ENCODE measurements at regions not wholly inside any gene's neighbourhood (a gene's known extent, or its start where the extent isn't known, plus 50 kb on each side); places are given as distances from the start of the nearest gene placed in this dataset.
"Not testable (repeated sequence)": the region's sequence is repeated elsewhere in the genome, so short reads cannot be mapped to it uniquely, and the experiment has no call there.

DNA sequence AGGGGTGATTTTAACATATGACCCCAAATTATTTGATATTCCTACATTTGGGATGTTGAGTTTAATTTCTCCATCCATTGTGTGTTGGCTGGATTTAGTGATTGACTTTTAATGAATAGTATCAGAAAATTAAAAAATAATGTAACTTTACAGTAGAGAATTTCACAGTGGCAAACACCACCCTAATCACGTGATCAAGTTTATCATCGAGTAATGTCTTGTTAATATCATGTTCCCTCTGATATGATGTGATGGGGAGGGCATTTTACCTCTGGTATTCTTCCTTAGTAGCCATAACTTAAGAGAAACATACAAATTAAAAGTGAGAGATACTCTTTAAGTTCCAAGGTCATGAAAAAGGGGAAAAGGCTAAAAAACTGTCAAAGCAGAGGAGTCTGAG lies 602.0 kb upstream of the CELF4 start:
- H3K36me3 ChIP-seq (ENCODE audit: insufficient read depth, low read length), result no peaks in the 10 kb centered on the region
- Mint-ChIP-seq H3K27ac (no peak overlapping the region), H3K4me1 (no peaks in the 10 kb centered on the region), H3K4me3 (no peak overlapping the region), H3K27me3 (no peaks in the 10 kb centered on the region), H3K36me3 (no peaks in the 10 kb centered on the region), H3K9me3 (peaks cover 0 to 5% (median 0%) of the 10 kb centered on the region in 8 donors)
- H3K27me3 ChIP-seq (ENCODE audit: insufficient read depth, low read length), result no peaks in the 10 kb centered on the region
- ChIA-PET CTCF (ENCODE audit: partially characterized antibody) (no interaction called here), POLR2A (ENCODE audit: partially characterized antibody) (no interaction called here)
- H3K4me1 ChIP-seq (ENCODE audit: insufficient read depth, low read length), result no peaks in the 10 kb centered on the region
- H3K27ac ChIP-seq (ENCODE audit: low read depth, low read length), result no peak overlapping the region
- no peak for DNase-seq
- no peak overlapping the region for H3K4me3 ChIP-seq (ENCODE audit: low read length in 2 of 2)
- intact Hi-C loops (cut with micrococcal nuclease), result no loop called here
- H3K9me3 ChIP-seq (ENCODE audit: control insufficient read depth in 1 of 2, low read length in 2 of 2), result no peaks in the 10 kb centered on the region

DNA sequence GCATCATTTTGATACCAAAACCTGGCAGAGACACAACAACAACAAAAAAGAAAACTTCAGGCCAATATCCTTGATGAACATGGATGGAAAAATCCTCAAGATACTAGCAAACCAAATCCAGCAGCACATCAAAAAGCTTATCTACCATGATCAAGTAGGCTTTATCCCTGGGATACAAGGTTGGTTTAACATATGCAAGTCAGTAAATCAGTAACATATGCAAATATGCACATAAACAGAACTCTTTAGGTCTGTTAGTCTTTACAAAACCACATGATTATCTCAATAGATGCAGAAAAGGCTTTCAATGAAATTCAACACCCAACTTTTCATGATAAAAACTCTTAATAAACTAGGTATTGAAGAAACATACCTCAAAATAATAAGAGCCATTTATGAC lies 587.5 kb upstream of the CELF4 start:
- H3K27me3 ChIP-seq (ENCODE audit: insufficient read depth, low read length); H3K4me3 Mint-ChIP-seq; H3K9me3 ChIP-seq (ENCODE audit: control insufficient read depth in 1 of 2, low read length in 2 of 2); H3K36me3 ChIP-seq (ENCODE audit: insufficient read depth, low read length); H3K4me3 ChIP-seq (ENCODE audit: low read length in 2 of 2); H3K36me3 Mint-ChIP-seq; POLR2A ChIA-PET (ENCODE audit: partially characterized antibody); DNase-seq; H3K27ac Mint-ChIP-seq; H3K27me3 Mint-ChIP-seq; intact Hi-C loops (cut with micrococcal nuclease); H3K27ac ChIP-seq (ENCODE audit: low read depth, low read length); H3K4me1 Mint-ChIP-seq; H3K4me1 ChIP-seq (ENCODE audit: insufficient read depth, low read length); CTCF ChIA-PET (ENCODE audit: partially characterized antibody): not testable (repeated sequence)
- peaks cover 0 to 25% (median 16%) of the 10 kb centered on the region in 8 donors for H3K9me3 Mint-ChIP-seq

DNA sequence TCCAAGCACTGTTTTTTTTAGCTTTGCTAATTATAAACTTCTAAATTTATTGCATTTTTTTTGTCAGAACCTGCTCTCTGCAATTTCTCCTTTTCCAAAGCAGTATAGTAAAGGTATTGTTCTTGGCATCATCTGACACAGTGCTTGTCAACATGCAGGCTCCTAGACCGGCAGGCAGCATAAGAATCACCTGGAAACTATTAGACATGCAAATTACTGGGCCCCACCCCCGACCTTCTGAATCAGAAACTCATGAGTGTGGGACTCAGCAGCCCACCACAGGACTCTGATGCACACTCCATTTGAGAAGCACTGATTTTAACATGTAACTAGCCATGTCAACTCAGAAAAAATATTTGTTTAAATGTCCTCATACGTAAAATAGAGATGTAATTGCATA lies 551.1 kb upstream of the CELF4 start:
- H3K4me1 ChIP-seq (ENCODE audit: insufficient read depth, low read length), result no peaks in the 10 kb centered on the region
- H3K36me3 ChIP-seq (ENCODE audit: insufficient read depth, low read length), result no peaks in the 10 kb centered on the region
- no peaks in the 10 kb centered on the region for H3K4me1 Mint-ChIP-seq
- DNase-seq, result peak in 1 of 5 donors; percentile 35
- no peaks in the 10 kb centered on the region for H3K27me3 Mint-ChIP-seq
- no peaks in the 10 kb centered on the region for H3K9me3 ChIP-seq (ENCODE audit: control insufficient read depth in 1 of 2, low read length in 2 of 2)
- no peak overlapping the region for H3K27ac Mint-ChIP-seq
- H3K36me3 Mint-ChIP-seq, result no peaks in the 10 kb centered on the region
- no peaks in the 10 kb centered on the region for H3K27me3 ChIP-seq (ENCODE audit: insufficient read depth, low read length)
- H3K9me3 Mint-ChIP-seq, result peaks cover 0 to 10% (median 2%) of the 10 kb centered on the region in 8 donors
- CTCF ChIA-PET (ENCODE audit: partially characterized antibody), result no interaction called here
- H3K27ac ChIP-seq (ENCODE audit: low read depth, low read length), result no peak overlapping the region
- no peak overlapping the region for H3K4me3 Mint-ChIP-seq
- POLR2A ChIA-PET (ENCODE audit: partially characterized antibody), result no interaction called here
- intact Hi-C loops (cut with micrococcal nuclease), result no loop called here
- no peak overlapping the region for H3K4me3 ChIP-seq (ENCODE audit: low read length in 2 of 2)

DNA sequence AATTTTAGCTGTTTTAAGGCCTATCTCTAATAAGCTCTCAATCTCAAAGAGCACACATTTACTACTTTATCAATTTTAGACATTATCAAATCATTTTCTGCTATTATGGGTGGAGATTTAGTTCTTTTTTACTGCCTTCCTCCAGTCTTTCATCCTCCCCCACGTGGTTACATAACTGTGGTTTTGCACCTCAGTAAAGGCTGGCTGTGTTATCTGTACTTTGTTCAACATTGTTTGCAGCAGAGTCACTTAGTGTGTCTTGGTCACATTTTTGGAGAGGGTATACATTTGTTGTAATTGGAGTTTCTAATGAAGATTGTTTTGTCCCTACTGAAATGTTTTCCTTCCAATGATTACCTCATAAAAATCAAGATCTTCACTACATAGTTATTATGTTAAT lies 549.6 kb upstream of the CELF4 start:
- H3K4me3 Mint-ChIP-seq, result no peak overlapping the region
- peaks cover 0 to 17% (median 6%) of the 10 kb centered on the region in 8 donors for H3K9me3 Mint-ChIP-seq
- no peaks in the 10 kb centered on the region for H3K27me3 ChIP-seq (ENCODE audit: insufficient read depth, low read length)
- H3K4me1 Mint-ChIP-seq, result no peaks in the 10 kb centered on the region
- intact Hi-C loops (cut with micrococcal nuclease), result no loop called here
- no peaks in the 10 kb centered on the region for H3K36me3 ChIP-seq (ENCODE audit: insufficient read depth, low read length)
- H3K27ac ChIP-seq (ENCODE audit: low read depth, low read length), result no peak overlapping the region
- DNase-seq, result no peak
- H3K4me3 ChIP-seq (ENCODE audit: low read length in 2 of 2), result no peak overlapping the region
- ChIA-PET CTCF (ENCODE audit: partially characterized antibody) (no interaction called here), POLR2A (ENCODE audit: partially characterized antibody) (no interaction called here)
- H3K27me3 Mint-ChIP-seq, result no peaks in the 10 kb centered on the region
- no peaks in the 10 kb centered on the region for H3K36me3 Mint-ChIP-seq
- H3K27ac Mint-ChIP-seq, result no peak overlapping the region
- H3K4me1 ChIP-seq (ENCODE audit: insufficient read depth, low read length), result no peaks in the 10 kb centered on the region
- H3K9me3 ChIP-seq (ENCODE audit: control insufficient read depth in 1 of 2, low read length in 2 of 2), result no peaks in the 10 kb centered on the region

DNA sequence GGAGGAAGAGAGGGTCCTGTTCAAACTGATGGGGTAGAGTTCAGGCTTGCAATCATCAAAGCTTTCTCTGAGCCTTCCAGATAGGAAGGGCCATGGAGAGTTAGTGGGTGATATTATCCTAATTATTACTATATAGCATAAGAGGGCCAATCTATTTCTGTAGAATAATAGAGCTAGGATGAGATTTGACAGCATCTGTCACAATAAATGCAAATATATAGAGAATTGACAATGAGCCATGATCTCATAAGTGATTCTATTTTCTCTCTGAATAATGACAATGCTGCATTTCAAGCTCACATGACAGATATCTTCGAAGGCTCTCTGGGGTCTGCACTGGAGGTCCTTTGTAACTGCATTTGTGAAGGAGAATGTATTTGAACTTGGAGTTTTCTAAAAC lies 521.9 kb upstream of the CELF4 start:
- no peaks in the 10 kb centered on the region for H3K27me3 ChIP-seq (ENCODE audit: insufficient read depth, low read length)
- ChIA-PET CTCF (ENCODE audit: partially characterized antibody) (no interaction called here), POLR2A (ENCODE audit: partially characterized antibody) (no interaction called here)
- no peak for DNase-seq
- H3K27ac ChIP-seq (ENCODE audit: low read depth, low read length), result no peak overlapping the region
- intact Hi-C loops (cut with micrococcal nuclease), result no loop called here
- Mint-ChIP-seq H3K4me1 (no peaks in the 10 kb centered on the region), H3K27me3 (no peaks in the 10 kb centered on the region), H3K27ac (no peak overlapping the region), H3K9me3 (peaks cover 0 to 5% (median 0%) of the 10 kb centered on the region in 8 donors), H3K4me3 (no peak overlapping the region), H3K36me3 (no peaks in the 10 kb centered on the region)
- H3K4me3 ChIP-seq (ENCODE audit: low read length in 2 of 2), result no peak overlapping the region
- H3K4me1 ChIP-seq (ENCODE audit: insufficient read depth, low read length), result no peaks in the 10 kb centered on the region
- H3K36me3 ChIP-seq (ENCODE audit: insufficient read depth, low read length), result no peaks in the 10 kb centered on the region
- no peaks in the 10 kb centered on the region for H3K9me3 ChIP-seq (ENCODE audit: control insufficient read depth in 1 of 2, low read length in 2 of 2)

DNA sequence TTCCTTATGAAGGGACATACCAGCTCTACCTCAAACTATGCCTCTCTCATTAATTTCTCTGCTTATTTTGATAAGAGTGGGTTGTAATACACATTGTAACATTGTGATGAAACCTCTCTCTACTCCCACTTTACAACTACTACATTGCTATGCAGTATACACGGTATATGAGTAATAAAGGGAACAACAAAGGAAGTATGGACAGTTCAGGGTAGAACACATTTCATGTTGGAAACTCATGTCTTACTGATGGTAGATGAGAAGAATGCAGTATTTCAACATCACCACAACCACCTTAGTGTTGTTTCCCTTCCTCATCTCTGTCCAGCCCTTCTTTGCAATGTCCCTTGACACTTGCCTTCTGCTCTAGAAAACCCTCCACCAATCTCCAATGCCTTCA lies 515.9 kb upstream of the CELF4 start:
- CTCF ChIA-PET (ENCODE audit: partially characterized antibody), result no interaction called here
- no peaks in the 10 kb centered on the region for H3K27me3 ChIP-seq (ENCODE audit: insufficient read depth, low read length)
- H3K4me1 Mint-ChIP-seq, result no peaks in the 10 kb centered on the region
- no peak overlapping the region for H3K27ac Mint-ChIP-seq
- no peaks in the 10 kb centered on the region for H3K4me1 ChIP-seq (ENCODE audit: insufficient read depth, low read length)
- H3K36me3 Mint-ChIP-seq, result no peaks in the 10 kb centered on the region
- no peaks in the 10 kb centered on the region for H3K27me3 Mint-ChIP-seq
- no peaks in the 10 kb centered on the region for H3K36me3 ChIP-seq (ENCODE audit: insufficient read depth, low read length)
- peaks cover 0 to 18% (median 3%) of the 10 kb centered on the region in 8 donors for H3K9me3 Mint-ChIP-seq
- H3K4me3 ChIP-seq (ENCODE audit: low read length in 2 of 2), result no peak overlapping the region
- POLR2A ChIA-PET (ENCODE audit: partially characterized antibody), result no interaction called here
- H3K27ac ChIP-seq (ENCODE audit: low read depth, low read length), result no peak overlapping the region
- intact Hi-C loops (cut with micrococcal nuclease), result no loop called here
- no peaks in the 10 kb centered on the region for H3K9me3 ChIP-seq (ENCODE audit: control insufficient read depth in 1 of 2, low read length in 2 of 2)
- DNase-seq, result no peak
- no peak overlapping the region for H3K4me3 Mint-ChIP-seq

DNA sequence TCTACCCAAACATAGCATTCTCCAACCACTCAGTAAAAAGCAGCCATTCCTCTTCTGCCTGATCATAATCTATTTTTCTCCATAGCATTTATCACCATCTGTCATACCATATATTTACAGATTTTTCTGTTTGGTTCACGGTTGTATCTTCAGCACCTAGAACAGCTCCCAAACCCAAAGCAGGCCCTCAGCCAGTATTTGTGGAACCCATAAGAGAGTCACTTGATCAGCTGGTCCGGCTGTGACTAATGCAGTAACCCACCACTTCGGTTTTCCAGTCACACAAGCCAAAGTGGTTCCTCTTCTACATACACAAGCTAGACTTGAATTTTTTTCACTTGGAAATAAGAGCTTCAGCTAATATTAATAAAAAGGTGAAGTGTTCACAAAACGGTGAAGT lies 511.6 kb upstream of the CELF4 start:
- Mint-ChIP-seq H3K27me3 (no peaks in the 10 kb centered on the region), H3K27ac (no peak overlapping the region), H3K4me1 (no peaks in the 10 kb centered on the region), H3K9me3 (peaks cover 0 to 17% (median 6%) of the 10 kb centered on the region in 8 donors), H3K36me3 (no peaks in the 10 kb centered on the region), H3K4me3 (no peak overlapping the region)
- intact Hi-C loops (cut with micrococcal nuclease), result no loop called here
- CTCF ChIA-PET (ENCODE audit: partially characterized antibody), result no interaction called here
- H3K4me1 ChIP-seq (ENCODE audit: insufficient read depth, low read length), result no peaks in the 10 kb centered on the region
- H3K4me3 ChIP-seq (ENCODE audit: low read length in 2 of 2), result no peak overlapping the region
- no peaks in the 10 kb centered on the region for H3K27me3 ChIP-seq (ENCODE audit: insufficient read depth, low read length)
- POLR2A ChIA-PET (ENCODE audit: partially characterized antibody), result no interaction called here
- no peaks in the 10 kb centered on the region for H3K36me3 ChIP-seq (ENCODE audit: insufficient read depth, low read length)
- no peak overlapping the region for H3K27ac ChIP-seq (ENCODE audit: low read depth, low read length)
- no peak for DNase-seq
- H3K9me3 ChIP-seq (ENCODE audit: control insufficient read depth in 1 of 2, low read length in 2 of 2), result no peaks in the 10 kb centered on the region

DNA sequence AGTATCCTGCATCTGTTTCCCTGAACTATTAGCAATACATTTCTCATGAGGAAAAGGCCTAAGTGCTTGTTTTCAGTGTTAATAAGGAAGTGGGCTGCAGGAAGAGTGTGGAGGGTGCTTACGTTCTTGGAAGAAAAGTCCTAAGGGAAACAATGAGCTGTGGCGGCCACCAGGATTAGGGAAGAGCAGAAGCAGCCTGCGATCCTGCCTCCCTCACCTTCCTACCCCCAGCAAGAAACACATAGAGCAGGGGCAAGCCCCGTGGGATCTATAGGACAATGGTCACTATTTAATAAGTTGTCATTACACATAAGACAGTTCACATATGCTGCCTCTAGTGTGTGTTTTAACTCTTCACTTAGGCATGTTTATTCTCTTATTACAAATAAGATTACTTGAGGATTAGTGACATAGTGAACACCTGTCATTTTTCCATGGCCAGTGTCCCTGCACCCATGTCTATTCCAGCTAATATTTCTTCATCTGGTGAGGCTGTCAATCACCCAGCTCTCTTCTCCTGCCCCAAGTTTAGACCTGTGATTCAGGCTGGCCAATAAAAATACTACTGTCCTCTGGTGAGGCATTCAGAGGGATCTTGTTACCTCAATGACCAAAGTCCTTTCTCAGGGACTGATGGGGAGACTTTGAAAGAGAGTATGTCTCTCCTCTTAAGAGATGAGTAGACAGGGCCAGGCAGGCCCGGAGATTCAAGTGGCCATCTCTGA lies 510.9 kb upstream of the CELF4 start:
- Mint-ChIP-seq H3K4me3 (no peak overlapping the region), H3K27me3 (no peaks in the 10 kb centered on the region), H3K27ac (no peak overlapping the region), H3K4me1 (no peaks in the 10 kb centered on the region), H3K36me3 (no peaks in the 10 kb centered on the region), H3K9me3 (peaks cover 0 to 17% (median 6%) of the 10 kb centered on the region in 8 donors)
- Histone ChIP-seq H3K4me3 (ENCODE audit: low read length in 2 of 2) (no peak overlapping the region), H3K9me3 (ENCODE audit: control insufficient read depth in 1 of 2, low read length in 2 of 2) (no peaks in the 10 kb centered on the region), H3K27ac (ENCODE audit: low read depth, low read length) (no peak overlapping the region), H3K27me3 (ENCODE audit: insufficient read depth, low read length) (no peaks in the 10 kb centered on the region), H3K4me1 (ENCODE audit: insufficient read depth, low read length) (no peaks in the 10 kb centered on the region), H3K36me3 (ENCODE audit: insufficient read depth, low read length) (no peaks in the 10 kb centered on the region)
- ChIA-PET POLR2A (ENCODE audit: partially characterized antibody) (no interaction called here), CTCF (ENCODE audit: partially characterized antibody) (no interaction called here)
- intact Hi-C loops (cut with micrococcal nuclease), result no loop called here
- no peak for DNase-seq

Measured in CD4-positive, alpha-beta memory T cell (primary cell).